ENCODE measurements at regions not wholly inside any gene's neighbourhood (a gene's known extent, or its start where the extent isn't known, plus 50 kb on each side); places are given as distances from the start of the nearest gene placed in this dataset.

DNA sequence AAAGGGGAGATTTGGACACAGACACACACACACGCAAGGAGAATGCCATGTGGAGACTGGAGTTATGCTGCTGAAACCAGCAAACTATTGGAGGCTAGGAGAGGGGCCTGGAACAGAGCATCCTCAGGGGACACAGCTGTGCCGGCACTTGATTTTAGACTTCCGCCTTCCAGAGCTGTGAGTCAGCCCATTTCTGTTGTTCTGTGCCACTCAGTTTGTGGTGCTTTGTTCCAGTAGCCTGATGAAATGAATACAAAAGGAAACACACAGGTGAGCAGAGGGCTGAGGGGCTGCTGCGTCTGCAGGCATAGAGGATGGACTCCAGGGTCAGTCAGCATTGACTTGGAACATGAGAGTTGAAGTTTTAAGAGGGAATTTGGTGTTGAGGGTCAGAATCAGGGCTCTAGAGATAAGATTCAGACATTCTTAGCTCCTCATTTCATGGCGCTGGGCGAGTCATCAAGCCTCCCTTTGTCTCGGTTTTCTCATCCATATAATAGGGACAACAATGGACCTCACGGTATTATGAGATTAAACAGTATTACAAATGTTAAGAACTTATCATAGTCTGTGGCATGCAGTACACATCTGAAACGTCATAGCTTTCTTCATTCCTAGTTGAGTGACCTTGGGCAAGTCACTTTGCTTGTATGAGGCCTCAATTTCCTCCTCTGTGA, 191.0 kb downstream of the MIAT start:
- no peak for DNase-seq

DNA sequence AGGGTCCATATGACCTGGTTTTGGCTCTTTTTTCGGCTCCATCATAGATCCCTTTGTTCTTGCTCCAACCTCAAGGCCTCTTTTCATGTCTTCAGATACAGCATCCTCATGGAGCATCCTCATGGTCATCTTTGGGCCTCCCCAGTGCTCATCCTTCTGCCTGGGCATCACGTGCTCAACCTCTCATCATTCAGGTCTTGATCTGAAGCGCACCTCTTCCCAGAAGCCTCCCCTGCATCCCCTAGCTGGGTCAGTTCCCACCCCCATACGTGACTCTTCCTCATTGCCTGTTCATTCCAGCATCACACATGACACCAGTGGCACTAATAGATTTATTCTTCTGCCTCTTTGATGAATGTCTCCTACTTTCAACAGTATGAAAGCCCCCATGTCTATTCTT, 192.2 kb downstream of the MIAT start:
- DNase-seq = no peak

DNA sequence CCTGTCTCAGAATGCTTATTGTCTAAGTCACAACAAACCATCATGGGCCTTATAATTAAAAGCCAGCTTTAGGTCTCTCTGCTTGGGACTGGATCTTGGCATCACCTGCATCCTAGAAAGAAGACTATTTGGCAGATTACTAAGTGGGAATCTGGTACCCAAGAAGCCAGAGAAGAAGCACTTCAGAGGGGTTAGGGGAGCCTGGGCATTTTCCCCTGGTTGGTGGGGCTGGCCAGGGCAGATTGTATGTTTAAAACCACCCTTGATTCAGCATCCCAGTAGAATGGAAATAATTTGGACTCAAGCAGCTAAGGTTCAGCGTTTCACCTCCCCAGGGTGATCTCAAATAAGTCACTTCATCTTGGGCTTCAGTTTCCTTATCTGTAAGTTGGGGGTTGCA, 193.7 kb downstream of the MIAT start:
- no peak for DNase-seq

DNA sequence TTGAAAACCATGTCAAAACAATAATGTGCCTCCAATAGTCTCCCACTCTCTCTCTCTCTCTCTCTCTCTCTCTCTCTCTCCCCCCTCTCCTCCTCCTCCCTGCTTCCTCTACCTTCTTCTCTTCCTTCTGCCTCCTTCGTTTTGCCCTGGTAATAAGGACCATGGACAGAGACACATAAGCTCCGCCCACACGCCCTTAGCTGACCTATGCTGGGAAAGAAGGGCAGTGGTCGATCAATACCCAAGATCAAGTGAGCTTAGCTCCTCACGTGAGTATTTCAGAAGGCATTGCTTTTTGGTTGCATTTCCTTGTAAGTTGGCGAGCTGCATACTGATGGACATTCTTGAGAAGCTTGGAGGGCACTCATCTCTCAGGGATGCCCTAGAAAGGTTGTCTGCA, 194.8 kb downstream of the MIAT start:
- no peak for DNase-seq

DNA sequence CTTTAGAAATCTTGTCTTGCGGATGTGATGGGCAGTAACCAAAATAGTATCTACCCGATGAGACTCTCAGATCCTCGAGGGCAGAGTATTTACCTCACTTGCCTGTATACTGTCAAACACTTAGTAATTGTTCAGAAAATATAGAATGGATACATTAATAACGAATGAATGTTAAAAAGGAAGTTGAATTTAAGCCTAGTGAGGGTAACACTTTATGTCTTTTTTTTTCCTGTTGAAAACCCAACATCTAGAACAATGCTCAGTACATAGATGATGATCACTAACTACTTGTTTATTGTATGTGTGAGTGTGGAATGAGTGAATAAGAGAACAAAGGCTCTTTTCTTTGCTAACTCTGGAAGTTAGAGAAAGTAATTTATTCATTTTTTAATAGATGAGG, 195.7 kb downstream of the MIAT start:
- no peak for DNase-seq

DNA sequence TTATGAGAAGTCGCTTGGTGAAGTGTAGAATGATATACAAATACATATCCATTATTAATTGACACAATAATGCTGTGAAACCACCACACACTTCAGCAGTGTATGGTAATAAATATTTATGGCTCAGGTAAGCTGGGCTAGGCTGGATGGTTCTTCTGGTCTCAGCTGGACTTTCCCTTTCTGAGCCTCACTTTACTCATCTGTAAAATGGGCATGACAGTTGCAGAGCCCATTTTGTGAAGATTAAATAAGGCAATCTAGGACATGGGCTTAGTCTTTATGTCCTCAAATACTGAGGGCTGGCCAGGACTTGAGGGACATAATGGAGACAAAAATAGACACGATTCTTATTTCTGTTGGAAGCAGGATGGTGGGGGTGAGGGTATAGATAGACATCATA, 196.1 kb downstream of the MIAT start:
- DNase-seq = no peak

DNA sequence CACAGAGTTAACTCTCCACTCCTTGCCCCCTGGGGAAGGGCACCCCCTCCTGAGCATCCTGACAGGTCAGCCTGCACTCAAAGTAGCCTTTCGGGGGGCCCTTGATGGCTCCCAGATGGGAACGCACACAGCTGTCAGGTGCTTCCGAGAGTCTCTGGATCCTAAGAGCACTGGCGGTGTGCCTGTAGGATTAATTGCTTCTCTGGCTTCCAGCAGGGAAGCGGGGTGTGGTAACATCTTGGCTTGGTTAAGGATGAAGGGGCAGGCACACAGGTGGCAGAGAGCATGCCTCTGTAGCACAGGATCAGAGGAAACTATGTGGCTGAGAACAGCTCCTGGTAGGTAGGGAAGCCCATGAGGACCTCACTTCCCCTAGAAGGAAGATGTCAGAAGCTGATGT, 199.8 kb downstream of the MIAT start:
- no peak for DNase-seq

DNA sequence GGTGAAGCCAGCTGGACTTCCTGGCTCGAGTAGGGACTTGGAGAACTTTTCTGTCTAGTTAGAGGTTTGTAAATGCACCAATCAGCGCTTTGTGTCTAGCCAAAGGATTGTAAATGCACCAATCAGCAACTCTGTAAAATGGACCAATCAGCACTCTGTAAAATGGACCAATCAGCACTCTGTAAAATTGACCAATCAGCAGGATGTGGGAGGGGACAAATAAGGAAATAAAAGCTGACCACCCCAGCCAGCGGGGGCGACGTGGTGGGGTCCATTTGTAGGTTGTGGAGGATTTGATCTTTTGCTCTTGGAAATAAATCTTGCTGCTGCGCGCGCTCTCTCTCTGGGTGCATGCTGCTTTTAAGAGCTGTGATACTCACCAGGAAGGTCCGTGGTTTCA, 202.9 kb downstream of the MIAT start:
- no peak for DNase-seq

DNA sequence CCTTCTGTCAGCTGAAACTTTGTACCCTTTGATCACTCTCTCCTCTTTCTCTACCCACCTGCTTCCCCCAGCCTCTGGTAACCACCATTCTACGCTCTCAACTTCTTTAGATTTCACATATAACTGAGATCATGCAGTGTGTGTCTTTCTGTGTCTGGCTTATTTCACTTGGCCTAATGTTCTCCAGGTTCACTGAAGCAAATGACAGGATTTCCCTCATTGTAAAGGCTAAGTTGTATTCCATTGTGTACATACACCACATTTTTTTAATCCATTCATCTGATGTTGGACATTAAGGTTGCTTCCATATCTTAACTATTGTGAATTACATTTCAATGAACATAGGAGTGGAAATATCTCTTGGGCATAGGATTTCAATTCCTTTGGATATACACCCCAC, 207.6 kb downstream of the MIAT start:
- no peak for DNase-seq

DNA sequence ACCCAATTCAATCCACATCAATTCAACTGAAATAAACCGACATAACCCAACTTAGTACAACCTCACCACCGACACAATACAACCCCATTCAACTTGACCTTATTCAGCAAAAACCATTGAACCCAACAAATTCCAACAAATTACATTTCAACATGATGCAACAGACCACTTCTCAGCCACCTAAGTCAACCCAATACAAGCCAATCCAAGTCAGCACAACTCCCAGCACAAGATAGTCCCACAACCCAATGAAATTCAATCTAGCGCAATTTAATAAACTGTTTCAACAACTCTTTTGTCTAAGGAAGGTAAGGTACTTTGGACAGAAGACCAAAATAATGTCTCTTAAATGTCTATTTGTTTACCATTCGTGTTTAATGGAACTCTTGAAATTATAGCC, 226.0 kb downstream of the MIAT start:
- DNase-seq = no peak

DNA sequence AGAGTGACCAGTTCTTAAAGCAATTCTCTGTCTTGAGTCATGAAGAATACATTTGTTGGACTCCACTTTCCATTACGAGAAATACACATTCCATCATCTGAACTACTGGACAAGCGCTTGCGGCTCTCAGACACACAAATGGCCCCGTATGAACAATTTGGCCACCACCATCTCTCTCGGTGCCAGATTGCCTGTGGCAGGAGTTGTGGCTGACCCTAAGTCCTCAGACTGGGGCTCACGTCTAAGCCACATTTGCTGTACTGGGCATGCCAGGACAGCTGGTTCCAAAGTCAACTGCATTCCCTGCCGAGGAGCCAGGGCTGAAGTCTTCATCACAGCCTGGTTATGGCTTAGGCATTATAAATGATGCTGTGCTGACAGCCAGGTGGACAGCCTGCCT, 227.5 kb downstream of the MIAT start:
- no peak for DNase-seq

DNA sequence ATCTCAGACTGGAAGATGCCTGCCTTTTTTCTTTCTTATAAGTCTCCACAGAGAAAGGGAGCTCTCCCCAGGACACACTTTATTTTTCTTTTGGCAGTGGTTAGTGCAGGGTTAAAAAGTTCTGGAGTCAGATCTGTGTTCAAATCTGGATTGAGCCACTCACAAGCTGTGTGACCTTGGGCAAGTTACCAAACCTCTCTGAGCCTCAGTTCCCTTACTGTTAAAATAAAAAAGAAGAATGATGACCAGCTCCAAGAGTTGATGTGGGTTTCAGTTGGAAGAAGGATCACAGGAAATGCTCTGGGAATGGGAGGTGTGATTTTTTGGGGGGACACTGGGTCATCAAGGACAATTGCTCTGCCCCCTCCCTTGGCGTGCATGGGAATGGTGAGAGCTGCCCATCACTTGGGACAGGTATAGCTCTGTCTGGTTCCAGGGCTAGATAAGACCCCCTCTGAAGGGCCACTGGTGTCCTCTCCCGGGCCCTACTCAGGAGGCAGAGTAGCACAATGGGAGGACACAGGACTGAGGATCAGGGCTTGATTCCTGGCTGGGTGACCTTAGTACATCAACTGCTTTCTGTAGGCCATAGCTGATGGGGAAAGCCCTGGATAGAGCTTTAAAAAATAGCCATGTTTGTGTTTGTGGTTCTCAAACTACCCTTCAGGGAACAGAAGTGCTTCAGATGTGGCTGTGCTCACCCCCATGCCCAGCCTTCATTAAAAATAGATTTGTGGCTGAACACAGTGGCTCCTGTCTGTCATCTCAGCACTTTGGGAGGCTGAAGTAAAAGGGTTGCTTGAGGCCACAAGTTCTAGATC, 228.3 kb downstream of the MIAT start:
- DNase-seq = no peak

DNA sequence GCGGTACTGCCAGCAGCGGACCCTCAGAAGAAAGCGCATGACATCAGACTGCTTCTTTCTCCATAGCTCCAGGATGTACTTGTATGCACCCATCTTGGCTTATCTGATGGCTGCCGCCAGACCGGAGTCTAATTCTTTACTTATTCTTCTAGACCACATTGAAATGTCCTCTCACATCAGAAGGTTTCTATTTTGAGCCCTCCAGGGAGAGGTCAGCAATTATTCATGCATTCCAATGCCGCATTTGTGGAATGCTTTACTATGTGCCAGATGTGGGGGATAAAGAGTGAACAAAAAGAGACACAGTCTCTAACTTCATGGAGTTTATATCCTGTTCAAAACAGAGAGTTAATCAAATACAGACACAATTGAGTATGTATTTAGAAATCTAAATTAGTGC, 230.1 kb downstream of the MIAT start:
- no peak for DNase-seq

DNA sequence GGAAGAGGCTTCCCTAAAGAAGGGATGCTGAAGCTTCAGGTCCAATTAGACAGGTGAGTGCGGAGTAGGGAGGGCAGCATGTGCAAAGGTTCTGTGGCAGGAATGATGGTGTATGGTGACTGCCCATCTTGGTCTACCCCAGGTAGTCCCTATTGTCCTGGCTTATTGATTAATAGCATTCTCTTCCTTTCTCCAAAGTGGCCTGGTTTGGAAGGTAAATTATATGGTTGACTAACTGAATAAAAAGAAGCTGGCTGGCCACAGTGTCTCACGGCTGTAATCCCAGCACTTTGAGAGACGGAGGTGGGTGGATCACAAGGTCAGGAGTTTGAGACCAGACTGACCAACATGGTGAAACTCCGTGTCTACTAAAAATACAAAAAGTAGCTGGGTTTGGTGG, 230.5 kb downstream of the MIAT start:
- no peak for DNase-seq

DNA sequence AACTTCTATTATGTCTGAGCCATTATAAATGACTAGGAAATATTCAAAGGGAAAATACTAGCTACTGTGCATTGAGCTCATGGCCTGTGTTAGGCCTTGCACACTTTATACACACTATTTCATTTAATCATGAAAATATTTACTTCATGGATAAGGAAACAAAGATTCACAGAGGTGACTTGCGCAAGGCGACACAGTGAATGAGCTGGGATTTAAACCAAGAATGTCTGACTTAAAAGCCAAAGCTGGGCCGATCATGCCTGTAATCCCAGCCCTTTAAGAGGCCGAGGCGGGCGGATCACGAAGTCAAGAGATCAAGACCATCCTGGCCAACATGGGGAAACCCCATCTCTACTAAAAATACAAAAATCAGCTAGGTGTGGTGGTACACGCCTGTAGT, 231.5 kb downstream of the MIAT start:
- DNase-seq = no peak

DNA sequence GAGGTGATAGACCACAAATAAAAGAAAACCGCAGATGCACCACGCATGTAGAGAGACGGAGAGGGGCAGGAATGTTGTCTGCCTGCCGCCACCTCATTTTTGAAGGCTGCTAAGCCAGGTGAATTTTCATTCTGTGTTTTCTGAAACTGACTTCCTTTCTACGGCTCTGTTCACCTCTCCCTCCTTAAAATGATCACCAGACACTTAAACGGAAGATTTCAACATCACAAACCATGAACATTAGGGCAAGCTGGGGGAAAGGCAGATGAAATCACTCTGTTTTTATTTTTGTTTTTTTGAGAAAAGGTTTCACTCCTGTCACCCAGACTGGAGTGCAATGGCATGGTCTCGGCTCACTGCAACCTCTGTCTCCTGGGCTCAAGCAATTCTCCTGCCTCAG, 232.4 kb downstream of the MIAT start:
- DNase-seq = no peak

DNA sequence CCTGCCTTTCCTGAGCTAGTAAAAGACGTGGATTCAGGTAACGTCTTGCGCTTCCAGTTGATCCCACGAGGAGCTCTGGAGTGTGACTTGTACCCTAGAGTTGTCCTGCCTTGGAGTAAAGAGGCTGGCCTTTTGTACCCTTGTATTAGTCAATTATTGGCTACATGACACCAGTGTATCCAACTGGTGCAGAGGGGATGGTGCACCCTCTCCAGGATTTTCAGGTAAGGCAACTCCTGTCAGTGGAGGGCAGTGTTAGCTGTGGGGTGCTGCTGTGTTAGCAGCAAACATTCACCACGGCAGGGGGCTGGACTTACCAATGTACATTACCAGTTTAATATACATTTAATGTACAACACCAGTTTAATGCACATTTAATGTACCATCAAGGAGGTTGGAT, 233.5 kb downstream of the MIAT start:
- no peak for DNase-seq

DNA sequence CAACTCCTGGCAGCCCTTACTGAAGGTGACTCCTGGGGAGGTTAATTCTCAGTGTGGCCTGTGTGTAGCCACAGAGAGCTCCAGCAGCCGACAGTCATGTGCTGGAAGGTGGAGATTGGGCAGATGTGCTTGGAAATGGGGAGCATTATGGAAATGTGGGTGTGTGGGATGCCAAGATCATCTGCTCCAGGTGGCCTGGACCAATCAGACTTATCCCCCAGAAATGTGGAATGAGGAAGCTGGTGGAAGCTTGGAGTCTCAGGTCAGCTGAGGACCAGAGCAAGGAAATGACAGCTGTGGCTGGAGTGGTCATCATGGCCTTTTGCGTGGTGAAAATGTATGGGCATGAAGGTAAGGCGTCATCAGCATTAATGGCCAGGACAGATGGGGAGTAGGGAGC, 234.0 kb downstream of the MIAT start:
- no peak for DNase-seq

DNA sequence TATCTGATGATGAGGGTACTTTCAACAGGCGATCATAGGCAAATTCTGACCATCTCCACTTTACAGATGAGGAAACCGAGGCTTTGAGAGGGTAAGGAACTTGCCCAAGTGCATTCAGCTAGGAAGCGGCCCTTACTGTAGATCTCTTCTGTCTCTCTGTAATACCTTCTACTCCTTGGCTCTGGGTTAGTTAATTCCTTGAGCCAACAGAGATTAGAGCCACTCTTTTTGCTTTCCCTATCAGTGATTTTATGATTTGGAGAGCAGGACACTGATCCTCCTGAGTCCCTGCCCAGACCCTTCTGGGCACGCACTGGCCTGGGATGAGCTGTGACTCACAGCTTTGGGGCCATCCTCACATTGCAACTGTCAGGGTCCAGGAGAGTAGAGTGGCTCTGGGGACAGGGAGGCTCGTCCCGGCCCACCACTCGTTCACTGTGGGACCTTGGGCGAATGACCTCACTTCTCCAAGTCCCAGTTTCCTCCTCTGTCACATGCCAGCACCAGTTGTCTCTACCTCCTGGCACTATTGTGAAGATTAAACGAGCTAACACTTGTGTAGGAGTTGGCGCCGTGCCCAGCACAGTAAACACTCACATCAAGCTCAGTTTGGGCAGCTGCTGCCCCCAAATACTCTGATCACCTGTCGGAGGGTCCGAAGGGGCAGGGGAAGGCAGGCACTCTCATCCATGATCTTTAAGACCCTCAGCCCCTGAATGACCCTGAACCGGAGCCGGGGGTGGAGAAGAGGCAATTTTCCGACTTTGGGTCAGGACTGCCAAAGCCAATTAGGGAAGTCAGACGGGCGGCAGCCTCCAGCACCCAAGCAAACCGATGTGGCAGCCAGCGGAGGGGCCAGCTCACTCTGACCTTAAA, 235.0 kb downstream of the MIAT start:
- peak; percentile 81 for DNase-seq

DNA sequence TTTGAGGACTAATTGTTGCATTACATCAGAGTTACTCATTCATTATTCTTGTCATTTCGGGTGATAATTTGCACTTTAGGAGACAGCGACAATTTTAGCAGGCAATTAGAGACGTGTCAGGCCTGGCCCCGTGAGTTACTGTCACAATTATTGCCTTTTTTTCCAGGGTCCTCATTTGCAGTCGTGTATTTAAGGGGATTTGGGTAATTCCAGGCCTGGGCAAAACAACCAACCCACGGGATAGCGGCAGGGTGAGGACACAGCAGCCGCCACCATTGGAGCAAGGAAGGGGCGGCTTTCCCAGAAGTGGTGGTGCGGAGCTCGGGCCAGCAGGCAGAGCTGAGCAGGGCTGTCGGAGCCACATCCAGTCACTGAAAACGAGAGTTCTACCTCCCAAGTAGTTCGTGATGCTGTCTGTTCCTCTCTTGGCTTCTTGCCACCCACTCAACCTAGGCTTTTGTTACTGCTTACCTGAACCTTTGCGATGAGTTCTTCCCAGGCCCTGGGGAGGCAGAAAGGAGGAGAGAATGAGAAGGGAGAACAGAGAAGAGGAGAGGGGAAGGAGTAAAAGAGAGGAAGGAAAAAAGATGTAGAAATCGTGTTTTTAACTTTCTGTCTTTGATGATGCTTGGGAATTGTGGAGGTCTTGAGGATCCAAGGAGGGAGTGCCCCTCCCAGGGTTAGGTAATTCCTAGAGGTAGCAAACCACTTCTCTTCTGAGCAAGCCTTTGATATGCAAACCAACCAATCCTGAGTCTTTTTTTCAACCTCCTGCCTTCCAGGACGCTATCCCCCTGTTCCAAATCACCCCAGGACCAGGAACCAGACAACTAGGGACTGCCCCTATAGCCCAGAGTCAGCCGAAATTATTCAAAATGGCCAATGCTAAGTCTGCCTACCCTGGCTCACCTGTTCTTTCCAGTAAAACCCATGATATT, 236.1 kb downstream of the MIAT start:
- DNase-seq = no peak

DNA sequence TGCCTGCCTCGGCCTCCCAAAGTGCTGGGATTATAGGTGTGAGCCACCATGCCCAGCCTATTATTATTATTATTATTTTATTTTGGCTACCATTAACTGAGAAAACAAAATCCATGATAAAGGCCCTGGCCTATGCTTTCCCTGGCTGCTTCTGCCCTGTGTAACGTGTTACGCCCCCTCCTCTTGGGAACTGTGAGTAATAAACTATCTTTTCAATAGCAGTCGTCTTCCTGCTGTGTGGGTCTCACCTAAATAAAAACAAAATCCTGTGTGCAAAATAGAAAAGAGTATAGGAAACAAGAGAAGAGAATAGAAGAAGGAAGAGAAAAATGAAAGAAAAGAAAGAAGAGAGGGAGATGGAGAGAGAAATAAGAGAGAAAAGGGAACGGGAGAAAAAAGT, 237.0 kb downstream of the MIAT start:
- no peak for DNase-seq

DNA sequence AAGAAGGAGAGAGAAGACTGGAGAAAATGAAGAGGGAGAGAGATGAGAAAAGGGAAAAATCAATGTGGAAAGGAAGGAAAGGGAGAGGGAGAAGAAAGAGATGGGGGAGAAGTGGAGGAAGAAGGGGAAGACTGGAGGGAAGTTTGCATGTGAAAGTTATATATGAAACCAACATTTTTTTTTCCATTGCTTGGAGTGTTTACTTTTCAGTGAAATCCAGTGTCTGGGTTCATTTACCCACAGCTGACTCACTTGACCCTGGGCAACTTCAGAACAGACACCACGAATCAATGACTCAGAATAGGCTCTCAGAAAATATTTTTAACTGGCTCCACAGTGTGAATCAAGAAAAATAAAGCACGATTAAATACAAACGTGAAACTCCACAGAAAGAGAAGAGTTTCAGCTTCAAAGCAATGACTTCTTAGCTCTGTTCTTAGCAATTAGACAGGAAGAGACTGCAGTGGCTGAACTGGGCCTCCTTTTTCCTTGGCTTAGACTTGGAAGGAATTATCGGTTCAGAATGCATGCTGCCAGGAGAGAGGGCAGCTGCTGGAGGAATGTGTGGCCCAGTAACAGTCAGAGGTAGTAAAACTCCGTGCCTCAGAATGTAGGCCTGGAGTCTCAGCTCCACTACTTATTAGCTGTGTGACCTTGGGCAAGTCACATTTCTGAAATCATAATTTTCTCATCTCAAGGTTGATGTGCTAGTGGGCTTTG, 237.5 kb downstream of the MIAT start:
- DNase-seq = no peak
